HG02763 (cell line): ENCODE measurements at regions not wholly inside any gene's neighbourhood (a gene's known extent, or its start where the extent isn't known, plus 50 kb on each side); places are given as distances from the start of the nearest gene placed in this dataset.
"Not testable (repeated sequence)": the region's sequence is repeated elsewhere in the genome, so short reads cannot be mapped to it uniquely, and the experiment has no call there.

Experiments used
- ATAC-seq: cut with Tn5 transposase; IDR thresholded peaks from one replicate; pipeline ENCODE4 v1.9.1; 2021; ENCODE audit warnings: mild to moderate bottlenecking, moderate library complexity; ENCODE audit not compliant: unreplicated experiment

DNA sequence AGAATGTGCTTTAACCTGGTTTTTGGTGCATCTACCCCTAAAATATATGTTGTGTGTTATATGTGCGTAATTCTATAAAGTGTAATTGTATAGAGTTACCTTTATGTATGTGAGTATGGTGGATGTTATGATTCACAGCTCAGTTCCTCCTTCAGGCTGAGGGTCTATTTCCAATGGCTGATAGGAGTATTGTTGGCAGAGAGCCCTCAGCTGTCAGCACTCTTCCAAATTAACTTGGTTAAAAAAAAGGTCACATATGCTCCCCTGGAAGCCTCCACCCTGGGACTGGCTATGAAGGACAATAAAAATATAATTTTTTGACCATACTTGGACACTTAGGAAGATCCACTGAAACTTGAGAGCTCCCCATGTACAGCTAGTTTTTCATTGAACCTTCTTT is 250.4 kb upstream of the CDH12 start:
- ATAC-seq, result no peak

- ATAC-seq, result not testable (repeated sequence)
These were observed 242.3 kb upstream of the CDH12 start for GRCh38 chr5:23095418-23095817.

DNA sequence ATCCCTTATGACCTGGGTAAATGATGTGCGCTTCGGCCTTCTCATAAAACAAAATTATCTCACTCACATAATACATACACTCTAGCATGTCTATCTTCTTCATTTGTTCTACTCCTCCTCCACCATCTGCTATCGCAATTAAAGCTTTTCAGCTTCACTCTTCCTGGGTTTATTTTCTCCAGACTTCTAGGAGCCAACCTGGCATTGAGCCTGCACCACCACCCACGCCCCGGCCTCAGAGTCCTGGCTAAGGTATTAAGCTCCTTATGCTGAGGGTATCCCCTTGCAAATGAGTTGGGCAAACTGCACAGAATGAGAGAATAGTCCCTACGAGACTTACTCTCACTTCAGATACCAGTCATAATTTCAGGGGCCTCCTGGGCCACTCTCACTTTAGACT is 236.1 kb upstream of the CDH12 start:
- no peak for ATAC-seq

GRCh38 chr5:23084815-23085214 is 231.7 kb upstream of the CDH12 start:
- ATAC-seq, result peak; percentile 85

GRCh38 chr5:23072179-23072578 is 219.0 kb upstream of the CDH12 start:
- ATAC-seq, result peak; percentile 84

DNA sequence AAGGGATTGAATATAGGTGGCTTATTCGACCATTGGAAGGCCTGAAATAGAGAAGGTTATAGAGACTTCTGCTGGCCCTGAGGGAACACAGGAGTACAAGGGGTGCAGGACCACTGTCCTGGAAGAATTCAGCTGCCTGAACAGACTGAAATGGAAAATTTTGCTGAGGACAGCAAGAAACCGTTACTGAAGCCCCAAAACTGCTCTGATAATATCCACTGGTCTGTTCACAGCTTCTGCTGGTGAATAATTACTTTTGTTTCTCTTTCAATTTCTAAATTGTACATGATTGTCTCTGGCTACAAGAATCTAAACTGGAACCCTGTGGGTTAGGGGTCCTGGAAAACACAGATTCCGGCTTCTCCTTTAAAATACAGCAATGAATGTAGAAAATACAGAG is 218.5 kb upstream of the CDH12 start:
- ATAC-seq, result peak; percentile 65

DNA sequence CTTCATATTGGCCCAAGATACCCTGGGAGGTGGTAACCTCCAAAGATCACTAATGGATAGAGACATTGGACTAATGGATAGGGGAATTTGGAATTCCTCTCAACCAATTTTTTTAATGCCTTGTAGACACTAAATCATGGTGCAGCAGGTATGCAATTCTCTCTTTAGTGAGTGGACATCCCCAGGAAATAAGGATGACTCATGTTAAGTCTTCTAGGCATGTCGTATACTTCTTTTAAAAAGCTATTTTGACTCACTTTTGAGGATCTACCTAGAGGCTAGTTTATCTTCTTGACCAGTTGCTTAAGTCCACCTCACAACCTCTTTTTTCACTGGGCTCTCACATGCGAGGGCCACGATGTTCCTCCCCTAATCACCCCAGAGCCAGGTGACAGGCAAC is 211.6 kb upstream of the CDH12 start:
- ATAC-seq, result no peak

DNA sequence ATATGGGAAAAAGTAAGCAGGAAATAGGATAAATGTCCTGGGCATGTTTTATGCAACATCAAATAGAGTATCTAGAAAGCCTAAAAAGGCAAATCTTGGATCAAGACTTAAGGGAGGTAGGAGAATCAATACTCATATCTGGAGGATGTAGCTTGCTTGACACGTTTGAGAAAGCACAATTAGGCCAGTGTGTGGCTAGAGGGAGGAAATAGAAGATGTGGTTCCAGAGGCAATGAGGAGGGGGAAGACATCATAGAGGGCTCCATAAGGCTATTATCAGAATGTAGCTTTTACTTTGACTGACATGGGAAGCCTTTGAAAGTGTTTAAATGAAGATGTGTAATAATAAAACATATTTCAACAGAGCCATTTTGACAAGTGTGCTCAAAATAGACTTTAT is 200.7 kb upstream of the CDH12 start:
- no peak for ATAC-seq

DNA sequence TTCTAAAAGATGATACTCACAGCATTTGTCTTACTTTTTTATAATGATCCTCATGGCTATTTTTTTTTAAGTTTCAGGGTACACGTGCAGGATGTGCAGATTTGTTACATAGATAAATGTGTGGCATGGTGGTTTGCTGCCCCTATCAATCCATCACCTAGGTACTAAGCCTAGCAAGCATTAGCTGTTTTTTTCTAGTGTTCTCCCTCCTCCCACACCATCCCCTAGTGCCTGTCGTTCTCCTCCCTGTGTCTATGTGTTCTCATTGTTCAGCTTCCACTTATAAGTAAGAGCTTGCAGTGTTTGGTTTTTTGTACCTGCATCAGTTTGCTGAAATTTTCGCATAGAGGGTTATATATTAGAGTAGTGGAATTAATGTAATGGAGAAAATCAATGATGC is 189.1 kb upstream of the CDH12 start:
- ATAC-seq, result no peak

DNA sequence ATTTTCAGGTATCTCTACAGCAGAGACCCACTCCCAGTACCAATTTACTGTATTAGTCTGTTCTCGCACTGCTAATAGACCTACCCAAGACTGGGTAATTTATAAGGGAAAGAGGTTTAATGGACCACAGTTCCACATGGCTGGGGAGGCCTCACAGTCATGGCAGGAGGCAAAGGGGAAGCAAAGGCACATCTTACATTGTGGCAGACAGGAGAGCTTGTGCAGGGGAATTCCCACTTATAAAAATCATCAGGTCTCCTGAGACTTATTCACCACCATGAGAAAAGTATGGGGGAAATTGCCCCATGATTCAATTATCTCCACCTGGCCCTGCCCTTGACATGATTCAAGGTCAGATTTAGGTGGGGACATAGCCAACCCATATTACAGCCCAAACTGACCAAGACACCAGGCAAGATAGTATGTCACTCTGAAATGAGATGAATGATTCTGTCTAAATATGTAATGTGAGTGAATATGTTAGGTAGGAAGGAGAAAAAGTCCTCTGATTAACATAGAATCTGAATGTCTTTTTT is 182.5 kb upstream of the CDH12 start:
- ATAC-seq, result no peak

GRCh38 chr5:23033864-23034263 is 180.7 kb upstream of the CDH12 start:
- ATAC-seq, result no peak

DNA sequence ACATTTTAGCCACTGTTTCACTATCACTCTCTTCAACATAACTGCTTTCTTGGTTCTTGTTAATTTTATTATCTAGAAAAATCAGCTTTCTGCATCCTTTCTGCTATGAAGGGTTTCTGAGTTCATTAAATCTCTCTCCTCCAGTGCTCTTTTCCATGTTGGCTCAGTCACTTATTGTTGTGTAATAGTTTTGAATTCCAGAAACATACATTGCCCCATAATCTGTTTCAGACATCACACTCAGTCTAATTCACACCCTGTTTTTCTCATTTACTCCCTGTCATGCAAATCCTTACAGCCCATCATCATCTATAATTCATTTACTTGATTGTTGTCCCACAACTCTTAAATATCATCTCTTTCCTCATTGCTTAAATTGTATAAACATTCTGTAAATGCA is 176.1 kb upstream of the CDH12 start:
- no peak for ATAC-seq

GRCh38 chr5:23028445-23029021 is 175.4 kb upstream of the CDH12 start:
- no peak for ATAC-seq

DNA sequence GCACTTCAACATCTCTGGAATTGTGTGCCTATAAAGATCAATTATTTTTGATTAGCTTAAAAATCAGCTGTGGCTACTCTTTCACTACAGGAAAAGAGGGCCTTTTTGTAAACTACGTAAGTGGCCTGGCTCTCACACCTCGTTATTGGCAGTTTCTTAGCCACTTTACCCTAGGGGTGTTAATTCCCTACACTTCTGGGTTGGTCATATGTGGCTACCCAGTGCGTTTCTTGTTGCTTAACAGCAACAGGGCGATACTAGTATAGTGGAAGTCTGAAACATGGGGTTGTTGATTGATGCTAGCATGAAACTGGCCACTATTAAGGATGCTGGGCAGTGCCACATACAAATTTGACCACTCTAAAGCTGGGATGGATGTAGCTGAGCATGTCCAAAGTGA is 174.7 kb upstream of the CDH12 start:
- ATAC-seq, result no peak

GRCh38 chr5:23027331-23027730 is 174.2 kb upstream of the CDH12 start:
- no peak for ATAC-seq

GRCh38 chr5:23026252-23027170 is 173.4 kb upstream of the CDH12 start:
- no peak for ATAC-seq

- no peak for ATAC-seq
These were observed 172.6 kb upstream of the CDH12 start for GRCh38 chr5:23025629-23026233.

GRCh38 chr5:23024470-23024869 is 171.3 kb upstream of the CDH12 start:
- no peak for ATAC-seq

- no peak for ATAC-seq
These were observed 161.7 kb upstream of the CDH12 start for GRCh38 chr5:23014825-23015224.

DNA sequence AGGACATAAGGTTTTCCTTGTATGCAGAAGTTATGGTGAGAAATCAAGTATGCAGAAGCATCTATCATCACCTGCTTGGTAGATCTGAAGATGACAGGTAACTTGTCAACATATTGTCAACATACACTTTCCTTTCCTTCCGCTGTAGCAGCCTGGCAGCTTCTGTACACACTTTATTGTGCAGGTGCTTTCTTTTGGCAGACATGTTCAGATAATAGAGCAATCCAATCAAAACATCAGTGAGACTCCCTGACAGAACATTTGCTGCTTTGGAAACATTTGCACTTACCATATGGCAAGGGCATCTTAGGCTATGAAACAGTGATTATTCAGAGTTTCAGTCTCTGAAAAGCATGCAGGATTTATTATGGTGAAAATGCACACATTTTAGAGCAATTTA is 161.1 kb upstream of the CDH12 start:
- ATAC-seq, result no peak

- ATAC-seq, result no peak
These were observed 160.4 kb upstream of the CDH12 start for GRCh38 chr5:23013395-23013998.
